MM.1S (cell line): ENCODE measurements at regions not wholly inside any gene's neighbourhood (a gene's known extent, or its start where the extent isn't known, plus 50 kb on each side); places are given as distances from the start of the nearest gene placed in this dataset.

ENCODE experiments used
- CTCF ChIP-seq: fragments of 300-600 bp; sonication (generic); IDR thresholded peaks from 2 replicates; pipeline ENCODE4 v1.5.1; 2016; ENCODE audit warnings: antibody characterized with exemption, low read length, mixed read lengths
- EZH2 ChIP-seq: fragments of 300-600 bp; sonication (generic); optimal IDR thresholded peaks from 2 replicates; pipeline ENCODE3; 2017; ENCODE audit warnings: low read depth, mild to moderate bottlenecking, antibody characterized with exemption, low read length, mixed read lengths
- EZH2phosphoT487 ChIP-seq: fragments of 300-600 bp; sonication (generic); IDR thresholded peaks from 2 replicates; pipeline ENCODE4 v1.6.1; 2018; ENCODE audit warnings: antibody characterized with exemption, low read length

DNA sequence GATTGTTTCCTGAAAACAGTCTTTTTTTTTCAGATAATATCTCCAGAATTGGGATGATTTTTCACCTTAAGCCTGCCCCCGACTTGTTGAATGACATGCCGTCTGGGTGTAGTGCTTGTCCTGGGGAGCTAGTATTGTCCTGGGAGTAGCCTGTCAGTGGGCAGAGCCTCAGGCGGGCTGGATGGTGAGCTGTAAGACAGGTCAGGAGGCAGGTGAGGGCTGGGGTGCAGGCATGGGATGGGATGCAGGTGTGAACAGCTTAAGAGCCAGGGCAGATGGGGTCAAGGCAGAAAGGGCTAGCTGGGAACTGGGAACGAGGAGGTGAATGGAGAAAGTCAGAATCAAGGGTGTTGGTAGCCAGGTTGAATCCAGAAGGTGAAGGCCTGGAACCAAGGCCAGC, 200.2 kb downstream of the CSNK2A3 start:
- TF ChIP-seq CTCF (no peak), EZH2 (no peak), EZH2phosphoT487 (no peak)
